ENCODE measurements at regions not wholly inside any gene's neighbourhood (a gene's known extent, or its start where the extent isn't known, plus 50 kb on each side); places are given as distances from the start of the nearest gene placed in this dataset.

GRCh38 chr3:187942658-187943241, 197.5 kb upstream of the BCL6 start:
- H3K4me2 ChIP-seq (replicated peaks; ENCODE audit: extremely low read depth, low read length, poor library complexity, severe bottlenecking), result no peak overlapping the region
- no peak for TF ChIP-seq CTCF (IDR thresholded peaks at IDR 0.05)
- 100% methylated on average over 4 of the region's 10 CpGs for WGBS (ENCODE audit: insufficient coverage)
- H2AFZ ChIP-seq (ENCODE audit: insufficient read depth, low read depth, low read length, poor library complexity, severe bottlenecking), result no peak overlapping the region
- no peaks in the 10 kb centered on the region for H3K27me3 ChIP-seq (ENCODE audit: control insufficient read depth in 2 of 2, insufficient read depth in 2 of 2, low read length in 2 of 2)
- no peak overlapping the region for H3K9ac ChIP-seq (ENCODE audit: insufficient read depth, low read length, poor library complexity, severe bottlenecking)
- no peak overlapping the region for H3K4me3 Mint-ChIP-seq
- no peak overlapping the region for H3K4me3 ChIP-seq (replicated peaks in 1 of 3; ENCODE audit: low read depth in 2 of 3, low read length in 3 of 3)
- H4K20me1 ChIP-seq (ENCODE audit: insufficient read depth, low read length), result no peaks in the 10 kb centered on the region
- no peaks in the 10 kb centered on the region for H3K36me3 ChIP-seq (replicated peaks in 1 of 2; ENCODE audit: control insufficient read depth in 1 of 2, insufficient read depth in 2 of 2, low read length in 2 of 2)
- H3K27me3 Mint-ChIP-seq (ENCODE audit: low read depth in 3 of 3), result peaks cover 0 to 4% (median 0%) of the 10 kb centered on the region in 3 donors
- H3K9me3 Mint-ChIP-seq, result no peaks in the 10 kb centered on the region
- H3K27ac Mint-ChIP-seq, result no peak overlapping the region
- intact Hi-C loops (cut with micrococcal nuclease), result no loop called here
- H3K4me1 ChIP-seq (ENCODE audit: control insufficient read depth in 1 of 2, insufficient read depth in 2 of 2, low read length in 2 of 2), result peaks cover 29 to 47% of the 10 kb centered on the region in 2 donors
- no peaks in the 10 kb centered on the region for H3K36me3 Mint-ChIP-seq
- no peaks in the 10 kb centered on the region for H3K79me2 ChIP-seq (ENCODE audit: insufficient read depth, low read length)
- H3K4me1 Mint-ChIP-seq, result peaks cover 38% of the 10 kb centered on the region
- H3K27ac ChIP-seq (ENCODE audit: low read depth in 1 of 2, low read length in 2 of 2), result no peak overlapping the region
- DNase-seq, result no peak
- H3K9me3 ChIP-seq (replicated peaks in 1 of 2; ENCODE audit: control insufficient read depth in 1 of 2, insufficient read depth in 1 of 2, low read length in 2 of 2), result no peaks in the 10 kb centered on the region

- Mint-ChIP-seq H3K9me3 (no peaks in the 10 kb centered on the region), H3K4me3 (no peak overlapping the region), H3K36me3 (no peaks in the 10 kb centered on the region), H3K4me1 (peaks cover 30% of the 10 kb centered on the region), H3K27me3 (ENCODE audit: low read depth in 3 of 3) (peaks cover 0 to 4% (median 0%) of the 10 kb centered on the region in 3 donors), H3K27ac (no peak overlapping the region)
- intact Hi-C loops (cut with micrococcal nuclease), result no loop called here
- no peak overlapping the region for H3K4me2 ChIP-seq (replicated peaks; ENCODE audit: extremely low read depth, low read length, poor library complexity, severe bottlenecking)
- H3K9me3 ChIP-seq (replicated peaks in 1 of 2; ENCODE audit: control insufficient read depth in 1 of 2, insufficient read depth in 1 of 2, low read length in 2 of 2), result no peaks in the 10 kb centered on the region
- H3K79me2 ChIP-seq (ENCODE audit: insufficient read depth, low read length), result no peaks in the 10 kb centered on the region
- TF ChIP-seq CTCF (IDR thresholded peaks at IDR 0.05), result no peak
- no peaks in the 10 kb centered on the region for H3K36me3 ChIP-seq (replicated peaks in 1 of 2; ENCODE audit: control insufficient read depth in 1 of 2, insufficient read depth in 2 of 2, low read length in 2 of 2)
- no peaks in the 10 kb centered on the region for H4K20me1 ChIP-seq (ENCODE audit: insufficient read depth, low read length)
- H3K27me3 ChIP-seq (ENCODE audit: control insufficient read depth in 2 of 2, insufficient read depth in 2 of 2, low read length in 2 of 2), result no peaks in the 10 kb centered on the region
- no peak overlapping the region for H3K9ac ChIP-seq (ENCODE audit: insufficient read depth, low read length, poor library complexity, severe bottlenecking)
- WGBS (ENCODE audit: insufficient coverage), result 78% methylated on average over 1 of the region's 7 CpGs
- no peak for DNase-seq
- H3K4me3 ChIP-seq (replicated peaks in 1 of 3; ENCODE audit: low read depth in 2 of 3, low read length in 3 of 3), result no peak overlapping the region
- H3K4me1 ChIP-seq (ENCODE audit: control insufficient read depth in 1 of 2, insufficient read depth in 2 of 2, low read length in 2 of 2), result peaks cover 24 to 40% of the 10 kb centered on the region in 2 donors
- H3K27ac ChIP-seq (ENCODE audit: low read depth in 1 of 2, low read length in 2 of 2), result no peak overlapping the region
- no peak overlapping the region for H2AFZ ChIP-seq (ENCODE audit: insufficient read depth, low read depth, low read length, poor library complexity, severe bottlenecking)
Observed at GRCh38 chr3:187943677-187944389, 198.6 kb upstream of the BCL6 start.

All from CD14-positive monocyte (primary cell).